ENCODE measurements at regions not wholly inside any gene's neighbourhood (a gene's known extent, or its start where the extent isn't known, plus 50 kb on each side); places are given as distances from the start of the nearest gene placed in this dataset.

GRCh38 chr5:1951165-1951816, 68.6 kb upstream of the IRX4 start:
- Histone ChIP-seq H3K27me3 (ENCODE audit: insufficient read depth, low read length) (no peaks in the 10 kb centered on the region), H3K36me3 (ENCODE audit: insufficient read depth, low read length) (no peaks in the 10 kb centered on the region), H3K9me3 (ENCODE audit: control insufficient read depth in 1 of 2, low read length in 2 of 2) (no peaks in the 10 kb centered on the region), H3K4me1 (ENCODE audit: insufficient read depth, low read length) (no peaks in the 10 kb centered on the region), H3K4me3 (ENCODE audit: low read length in 2 of 2) (no peak overlapping the region), H3K27ac (ENCODE audit: low read depth, low read length) (no peak overlapping the region)
- H3K4me1 Mint-ChIP-seq: no peaks in the 10 kb centered on the region
- intact Hi-C loops (cut with micrococcal nuclease): no loop called here
- no peak for DNase-seq
- peaks cover 19 to 21% of the 10 kb centered on the region in 2 donors for H3K27me3 Mint-ChIP-seq
- CTCF ChIA-PET (ENCODE audit: partially characterized antibody): no interaction called here
- no peak overlapping the region for H3K4me3 Mint-ChIP-seq
- no peak overlapping the region for H3K27ac Mint-ChIP-seq
- no peaks in the 10 kb centered on the region for H3K36me3 Mint-ChIP-seq
- POLR2A ChIA-PET (ENCODE audit: partially characterized antibody): no interaction called here
- peaks cover 0 to 6% (median 0%) of the 10 kb centered on the region in 8 donors for H3K9me3 Mint-ChIP-seq

GRCh38 chr5:1950708-1951103, 68.0 kb upstream of the IRX4 start:
- intact Hi-C loops (cut with micrococcal nuclease): no loop called here
- no peaks in the 10 kb centered on the region for H3K36me3 ChIP-seq (ENCODE audit: insufficient read depth, low read length)
- no peak overlapping the region for H3K4me3 Mint-ChIP-seq
- H3K9me3 ChIP-seq (ENCODE audit: control insufficient read depth in 1 of 2, low read length in 2 of 2): no peaks in the 10 kb centered on the region
- H3K4me1 ChIP-seq (ENCODE audit: insufficient read depth, low read length): no peaks in the 10 kb centered on the region
- DNase-seq: no peak
- H3K27ac Mint-ChIP-seq: no peak overlapping the region
- H3K27me3 Mint-ChIP-seq: peaks cover 20 to 23% of the 10 kb centered on the region in 2 donors
- no peaks in the 10 kb centered on the region for H3K4me1 Mint-ChIP-seq
- no peaks in the 10 kb centered on the region for H3K36me3 Mint-ChIP-seq
- H3K9me3 Mint-ChIP-seq: peaks cover 0 to 6% (median 0%) of the 10 kb centered on the region in 8 donors
- POLR2A ChIA-PET (ENCODE audit: partially characterized antibody): no interaction called here
- no peak overlapping the region for H3K27ac ChIP-seq (ENCODE audit: low read depth, low read length)
- no peaks in the 10 kb centered on the region for H3K27me3 ChIP-seq (ENCODE audit: insufficient read depth, low read length)
- H3K4me3 ChIP-seq (ENCODE audit: low read length in 2 of 2): no peak overlapping the region
- CTCF ChIA-PET (ENCODE audit: partially characterized antibody): no interaction called here

- no peaks in the 10 kb centered on the region for H3K4me1 ChIP-seq (ENCODE audit: insufficient read depth, low read length)
- Mint-ChIP-seq H3K27ac (no peak overlapping the region), H3K4me3 (no peak overlapping the region), H3K27me3 (peaks cover 20 to 21% of the 10 kb centered on the region in 2 donors), H3K36me3 (no peaks in the 10 kb centered on the region), H3K9me3 (peaks cover 0 to 6% (median 0%) of the 10 kb centered on the region in 8 donors), H3K4me1 (no peaks in the 10 kb centered on the region)
- POLR2A ChIA-PET (ENCODE audit: partially characterized antibody): no interaction called here
- intact Hi-C loops (cut with micrococcal nuclease): no loop called here
- H3K36me3 ChIP-seq (ENCODE audit: insufficient read depth, low read length): no peaks in the 10 kb centered on the region
- no peak overlapping the region for H3K4me3 ChIP-seq (ENCODE audit: low read length in 2 of 2)
- H3K27ac ChIP-seq (ENCODE audit: low read depth, low read length): no peak overlapping the region
- CTCF ChIA-PET (ENCODE audit: partially characterized antibody): no interaction called here
- no peak for DNase-seq
- no peaks in the 10 kb centered on the region for H3K27me3 ChIP-seq (ENCODE audit: insufficient read depth, low read length)
- H3K9me3 ChIP-seq (ENCODE audit: control insufficient read depth in 1 of 2, low read length in 2 of 2): no peaks in the 10 kb centered on the region
Measured at GRCh38 chr5:1950096-1950707, 67.5 kb upstream of the IRX4 start.

- H3K9me3 Mint-ChIP-seq: peaks cover 0 to 6% (median 0%) of the 10 kb centered on the region in 8 donors
- intact Hi-C loops (cut with micrococcal nuclease): no loop called here
- no peak overlapping the region for H3K27ac ChIP-seq (ENCODE audit: low read depth, low read length)
- H3K36me3 ChIP-seq (ENCODE audit: insufficient read depth, low read length): no peaks in the 10 kb centered on the region
- no peak overlapping the region for H3K4me3 Mint-ChIP-seq
- H3K27me3 ChIP-seq (ENCODE audit: insufficient read depth, low read length): no peaks in the 10 kb centered on the region
- H3K9me3 ChIP-seq (ENCODE audit: control insufficient read depth in 1 of 2, low read length in 2 of 2): no peaks in the 10 kb centered on the region
- ChIA-PET CTCF (ENCODE audit: partially characterized antibody) (no interaction called here), POLR2A (ENCODE audit: partially characterized antibody) (no interaction called here)
- H3K36me3 Mint-ChIP-seq: no peaks in the 10 kb centered on the region
- H3K27me3 Mint-ChIP-seq: peaks cover 14 to 21% of the 10 kb centered on the region in 2 donors
- H3K4me1 Mint-ChIP-seq: no peaks in the 10 kb centered on the region
- no peak for DNase-seq
- no peaks in the 10 kb centered on the region for H3K4me1 ChIP-seq (ENCODE audit: insufficient read depth, low read length)
- H3K4me3 ChIP-seq (ENCODE audit: low read length in 2 of 2): no peak overlapping the region
- no peak overlapping the region for H3K27ac Mint-ChIP-seq
Measured at GRCh38 chr5:1949253-1949652, 66.5 kb upstream of the IRX4 start.

GRCh38 chr5:1948663-1949191, 66.0 kb upstream of the IRX4 start:
- no peak overlapping the region for H3K4me3 Mint-ChIP-seq
- Histone ChIP-seq H3K27me3 (ENCODE audit: insufficient read depth, low read length) (no peaks in the 10 kb centered on the region), H3K4me1 (ENCODE audit: insufficient read depth, low read length) (no peaks in the 10 kb centered on the region), H3K4me3 (ENCODE audit: low read length in 2 of 2) (no peak overlapping the region), H3K9me3 (ENCODE audit: control insufficient read depth in 1 of 2, low read length in 2 of 2) (no peaks in the 10 kb centered on the region), H3K36me3 (ENCODE audit: insufficient read depth, low read length) (no peaks in the 10 kb centered on the region), H3K27ac (ENCODE audit: low read depth, low read length) (no peak overlapping the region)
- peaks cover 15 to 25% of the 10 kb centered on the region in 2 donors for H3K27me3 Mint-ChIP-seq
- intact Hi-C loops (cut with micrococcal nuclease): no loop called here
- no peaks in the 10 kb centered on the region for H3K4me1 Mint-ChIP-seq
- no peak for DNase-seq
- ChIA-PET CTCF (ENCODE audit: partially characterized antibody) (no interaction called here), POLR2A (ENCODE audit: partially characterized antibody) (no interaction called here)
- H3K27ac Mint-ChIP-seq: no peak overlapping the region
- no peaks in the 10 kb centered on the region for H3K36me3 Mint-ChIP-seq
- peaks cover 0 to 9% (median 0%) of the 10 kb centered on the region in 8 donors for H3K9me3 Mint-ChIP-seq

DNA sequence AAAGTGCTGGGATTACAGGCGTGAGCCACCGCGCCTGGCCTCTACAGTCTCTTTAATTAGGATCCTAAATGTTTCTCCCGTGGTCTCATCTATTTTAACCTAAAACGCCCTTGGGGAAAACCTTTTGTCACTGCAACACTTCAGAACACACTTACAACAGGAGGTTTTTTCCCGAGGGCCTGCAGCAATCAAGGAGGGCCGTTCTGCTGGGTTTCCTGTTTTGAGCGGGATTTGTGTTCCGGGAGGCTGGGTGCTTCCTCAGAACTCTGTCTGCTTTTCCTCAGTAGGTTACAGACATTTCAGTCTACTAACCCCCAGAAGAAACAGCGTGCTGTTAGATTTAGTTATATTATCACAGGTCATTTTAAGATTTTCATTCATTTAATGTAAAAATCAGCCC, 65.4 kb upstream of the IRX4 start:
- no peaks in the 10 kb centered on the region for H3K27me3 ChIP-seq (ENCODE audit: insufficient read depth, low read length)
- Mint-ChIP-seq H3K27me3 (peaks cover 11 to 21% of the 10 kb centered on the region in 2 donors), H3K4me3 (no peak overlapping the region), H3K36me3 (no peaks in the 10 kb centered on the region), H3K9me3 (peaks cover 0 to 12% (median 0%) of the 10 kb centered on the region in 8 donors), H3K27ac (no peak overlapping the region), H3K4me1 (no peaks in the 10 kb centered on the region)
- no peaks in the 10 kb centered on the region for H3K4me1 ChIP-seq (ENCODE audit: insufficient read depth, low read length)
- intact Hi-C loops (cut with micrococcal nuclease): no loop called here
- POLR2A ChIA-PET (ENCODE audit: partially characterized antibody): no interaction called here
- CTCF ChIA-PET (ENCODE audit: partially characterized antibody): no interaction called here
- no peaks in the 10 kb centered on the region for H3K36me3 ChIP-seq (ENCODE audit: insufficient read depth, low read length)
- no peak overlapping the region for H3K4me3 ChIP-seq (ENCODE audit: low read length in 2 of 2)
- no peak for DNase-seq
- no peak overlapping the region for H3K27ac ChIP-seq (ENCODE audit: low read depth, low read length)
- no peaks in the 10 kb centered on the region for H3K9me3 ChIP-seq (ENCODE audit: control insufficient read depth in 1 of 2, low read length in 2 of 2)

DNA sequence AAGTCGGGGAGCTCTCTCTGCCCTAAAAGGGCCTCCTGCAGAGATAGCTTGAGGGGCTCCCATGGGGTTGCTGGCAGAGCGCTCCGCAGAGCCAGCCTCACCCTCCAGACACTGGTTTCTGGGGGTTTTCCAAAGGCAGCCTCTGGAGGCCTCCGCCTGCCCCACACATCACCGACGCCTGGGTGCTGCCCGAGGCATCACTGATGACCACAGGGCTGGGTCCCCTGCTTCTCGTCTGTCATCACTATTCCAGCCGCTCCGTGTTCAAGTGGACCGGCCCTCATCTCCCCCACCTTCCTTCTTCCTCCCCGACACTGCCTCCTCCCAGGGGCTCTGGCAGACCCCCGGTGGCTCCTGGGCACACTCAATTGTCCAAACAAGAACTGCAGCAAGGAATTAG, 64.1 kb upstream of the IRX4 start:
- Mint-ChIP-seq H3K4me1 (no peaks in the 10 kb centered on the region), H3K4me3 (no peak overlapping the region), H3K27me3 (peaks cover 11 to 22% of the 10 kb centered on the region in 2 donors), H3K27ac (no peak overlapping the region), H3K36me3 (no peaks in the 10 kb centered on the region), H3K9me3 (peaks cover 0 to 12% (median 0%) of the 10 kb centered on the region in 8 donors)
- Histone ChIP-seq H3K4me1 (ENCODE audit: insufficient read depth, low read length) (no peaks in the 10 kb centered on the region), H3K36me3 (ENCODE audit: insufficient read depth, low read length) (no peaks in the 10 kb centered on the region), H3K27me3 (ENCODE audit: insufficient read depth, low read length) (no peaks in the 10 kb centered on the region), H3K4me3 (ENCODE audit: low read length in 2 of 2) (no peak overlapping the region), H3K27ac (ENCODE audit: low read depth, low read length) (no peak overlapping the region), H3K9me3 (ENCODE audit: control insufficient read depth in 1 of 2, low read length in 2 of 2) (no peaks in the 10 kb centered on the region)
- intact Hi-C loops (cut with micrococcal nuclease): no loop called here
- POLR2A ChIA-PET (ENCODE audit: partially characterized antibody): no interaction called here
- CTCF ChIA-PET (ENCODE audit: partially characterized antibody): no interaction called here
- DNase-seq: no peak

All from CD4-positive, alpha-beta memory T cell (primary cell).